ENCODE measurements at regions not wholly inside any gene's neighbourhood (a gene's known extent, or its start where the extent isn't known, plus 50 kb on each side); places are given as distances from the start of the nearest gene placed in this dataset.

DNA sequence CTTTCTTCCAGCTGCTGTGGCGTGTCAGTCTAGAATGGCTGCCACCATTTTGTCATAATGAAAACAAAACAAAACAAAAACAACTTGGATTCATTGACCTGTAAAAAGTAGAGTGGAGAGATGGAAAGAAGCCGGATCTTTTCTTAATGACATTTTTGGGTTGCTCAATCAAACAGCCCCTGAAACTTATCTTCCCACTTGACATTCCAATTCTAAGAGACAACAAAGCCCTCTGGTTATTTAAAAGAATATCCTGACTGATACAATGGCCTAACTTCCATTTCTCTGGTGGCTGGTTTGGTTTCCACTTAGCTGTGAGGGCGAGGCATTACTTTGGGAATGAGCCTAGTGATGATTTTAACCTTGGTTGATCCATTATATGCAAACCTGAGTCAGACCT, 123.7 kb downstream of the AQP4 start:
- no peak for DNase-seq

DNA sequence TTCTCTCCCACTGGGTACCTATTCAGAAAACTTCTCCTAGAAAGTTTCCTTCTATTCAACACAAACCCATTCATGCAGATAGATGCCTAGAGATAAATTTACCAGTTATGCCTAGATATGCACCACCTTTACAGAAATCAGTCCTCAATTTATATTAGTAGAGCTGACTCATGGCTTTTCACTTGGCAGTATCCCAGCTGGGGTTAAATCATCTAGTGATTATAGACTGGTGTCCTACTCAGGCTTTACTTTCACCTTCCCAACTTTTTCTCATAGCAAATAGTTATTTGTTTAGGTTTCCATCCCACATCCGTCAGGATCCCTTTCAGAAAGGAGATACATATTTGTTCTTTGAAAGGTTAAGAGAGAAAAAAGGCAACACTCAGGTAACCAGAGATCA, 124.5 kb downstream of the AQP4 start:
- DNase-seq = no peak

DNA sequence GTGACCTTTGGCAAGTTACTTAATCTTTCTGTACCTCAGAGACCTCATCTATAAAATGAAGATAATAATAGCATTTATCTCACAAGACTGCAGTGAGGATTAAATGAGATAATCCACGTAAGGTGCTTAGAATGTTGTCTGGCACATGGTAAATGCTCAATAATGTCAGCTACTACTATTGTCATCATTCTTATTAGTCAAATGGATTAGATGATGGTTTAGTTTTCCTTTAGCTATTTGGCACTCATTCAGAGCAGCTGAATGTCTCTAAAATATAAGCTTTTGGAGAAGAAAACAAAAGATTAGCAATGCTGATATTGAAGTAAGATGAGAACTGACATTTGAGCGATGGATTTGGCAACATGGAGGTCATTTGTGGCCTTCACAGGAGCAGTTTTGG, 125.1 kb downstream of the AQP4 start:
- DNase-seq = no peak

DNA sequence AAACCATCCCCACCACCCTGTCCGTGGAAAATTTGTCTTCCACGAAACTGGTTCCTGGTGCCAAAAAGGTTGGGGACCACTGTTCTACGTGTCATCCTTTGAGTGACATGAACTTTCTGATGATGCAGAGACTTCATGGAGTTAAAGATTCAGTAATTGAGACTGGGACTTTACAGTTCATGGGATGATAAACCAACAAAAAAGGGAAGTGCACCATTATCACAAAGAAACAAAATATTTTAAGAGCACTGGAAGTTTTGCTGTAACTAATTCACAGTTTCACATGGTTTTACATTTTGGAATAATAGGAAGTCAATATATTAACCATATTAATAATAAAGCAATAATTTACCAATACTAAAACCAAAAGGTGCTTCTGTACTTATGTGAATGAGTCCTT, 126.8 kb downstream of the AQP4 start:
- DNase-seq = no peak

DNA sequence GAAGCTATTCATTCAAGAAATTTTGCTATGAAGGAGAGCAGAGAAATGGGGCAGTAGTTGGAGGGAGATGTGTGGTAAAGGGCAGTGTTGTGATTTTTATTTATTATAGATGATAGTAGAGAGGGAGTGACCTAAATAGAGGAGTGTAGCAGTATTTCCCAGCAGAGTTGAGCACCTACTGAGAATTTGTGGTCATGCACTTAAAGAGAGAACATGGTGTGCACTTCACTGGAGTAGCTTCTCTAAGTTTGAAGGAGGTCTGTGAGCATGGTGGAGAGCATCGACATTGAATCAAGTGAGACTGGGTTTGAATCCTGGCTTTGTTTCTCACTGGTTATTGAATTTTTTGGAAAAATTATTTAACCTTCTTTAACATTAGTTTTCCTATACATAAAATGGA, 129.2 kb downstream of the AQP4 start:
- DNase-seq = no peak

DNA sequence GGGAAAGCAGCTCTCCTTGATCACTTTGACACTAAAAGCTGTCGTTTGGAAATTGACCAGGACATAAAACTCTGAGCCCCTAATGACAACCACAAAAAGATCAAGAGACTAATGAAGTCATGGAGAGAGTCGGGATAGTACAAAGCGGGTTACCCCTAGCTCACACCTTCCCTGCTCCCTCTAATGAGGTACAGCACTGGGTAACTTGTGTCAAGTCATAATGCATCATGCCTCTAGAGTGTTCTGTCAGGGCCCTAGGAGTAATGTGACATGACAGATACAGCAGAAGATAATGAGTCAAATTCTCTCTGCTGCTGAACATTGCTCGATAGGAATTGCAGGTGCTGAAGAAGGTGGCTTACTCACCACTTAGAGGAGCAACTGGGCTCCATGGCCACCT, 130.7 kb downstream of the AQP4 start:
- DNase-seq = no peak

DNA sequence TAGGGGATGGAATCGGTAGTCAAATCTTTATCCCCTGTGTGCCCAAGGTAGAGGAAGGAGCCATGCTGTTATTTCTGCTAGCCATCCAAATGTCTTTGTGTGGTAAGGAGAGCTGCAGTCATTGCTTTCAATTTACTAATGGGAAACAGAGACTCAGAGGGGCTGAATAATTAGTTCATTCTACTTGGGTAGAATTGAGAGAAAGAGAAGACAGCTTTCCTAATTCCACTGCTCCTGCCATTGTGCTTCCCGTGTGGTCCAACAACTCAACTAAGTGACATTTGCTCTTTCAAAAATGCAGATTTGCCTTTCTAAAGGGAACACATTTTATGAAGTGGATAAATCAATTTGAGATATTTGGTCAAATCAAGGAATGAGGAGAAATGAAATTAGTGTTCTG, 136.1 kb downstream of the AQP4 start:
- DNase-seq = no peak

DNA sequence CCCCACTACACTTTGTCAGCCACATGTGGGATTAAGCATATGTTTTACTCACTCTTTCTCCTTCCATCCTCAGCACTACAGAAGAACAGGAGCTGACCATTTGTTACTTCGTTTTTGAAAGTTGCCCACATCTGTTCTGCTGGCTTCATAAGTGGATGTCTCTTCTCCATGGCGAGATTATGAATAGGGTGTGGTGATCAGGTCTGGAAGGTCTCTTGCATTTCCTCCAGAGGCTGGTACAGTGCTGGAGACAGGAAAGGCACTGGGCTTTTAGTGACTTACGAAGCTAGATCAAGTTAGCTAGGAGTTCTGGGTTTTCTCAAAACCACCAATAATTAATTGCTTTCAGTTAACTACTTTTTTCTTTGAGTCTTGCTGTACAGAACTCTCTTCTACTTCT, 136.5 kb downstream of the AQP4 start:
- DNase-seq = no peak

DNA sequence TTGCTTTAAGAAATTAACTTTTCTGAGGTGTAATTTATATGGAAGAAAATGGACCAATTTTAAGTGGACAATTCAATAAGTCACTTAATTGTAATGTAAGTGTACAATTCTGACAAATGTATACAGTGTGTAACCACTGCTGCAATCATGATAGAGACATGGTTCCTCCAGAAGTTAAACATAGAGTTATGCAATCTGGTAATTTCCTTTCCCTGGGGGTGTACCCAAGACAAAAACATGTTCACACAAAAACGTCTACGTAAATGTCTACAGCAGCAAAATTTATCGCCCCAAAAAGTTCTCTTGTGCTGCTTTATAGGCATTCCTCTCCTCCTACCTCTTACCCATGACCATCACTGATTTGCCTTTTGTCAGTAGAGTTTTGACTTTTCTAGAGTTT, 141.5 kb downstream of the AQP4 start:
- DNase-seq = no peak

DNA sequence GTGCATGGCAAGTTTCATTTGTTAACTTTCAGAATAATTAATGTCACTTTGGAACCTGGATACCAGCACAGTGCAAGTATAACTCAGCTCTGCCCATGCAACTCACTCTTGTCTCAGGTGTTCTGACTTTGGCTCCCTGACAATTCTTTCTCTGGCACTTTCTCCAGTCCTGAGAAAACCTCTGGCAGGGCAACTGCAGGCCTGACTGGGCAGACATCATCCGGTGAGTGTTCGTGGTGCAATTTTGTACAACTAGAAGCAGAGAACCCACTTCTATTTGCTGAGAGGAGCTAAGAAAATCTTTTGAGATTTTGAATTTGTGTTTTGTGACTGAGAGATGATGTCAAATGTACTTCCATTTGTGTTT, 143.0 kb downstream of the AQP4 start:
- DNase-seq = no peak

DNA sequence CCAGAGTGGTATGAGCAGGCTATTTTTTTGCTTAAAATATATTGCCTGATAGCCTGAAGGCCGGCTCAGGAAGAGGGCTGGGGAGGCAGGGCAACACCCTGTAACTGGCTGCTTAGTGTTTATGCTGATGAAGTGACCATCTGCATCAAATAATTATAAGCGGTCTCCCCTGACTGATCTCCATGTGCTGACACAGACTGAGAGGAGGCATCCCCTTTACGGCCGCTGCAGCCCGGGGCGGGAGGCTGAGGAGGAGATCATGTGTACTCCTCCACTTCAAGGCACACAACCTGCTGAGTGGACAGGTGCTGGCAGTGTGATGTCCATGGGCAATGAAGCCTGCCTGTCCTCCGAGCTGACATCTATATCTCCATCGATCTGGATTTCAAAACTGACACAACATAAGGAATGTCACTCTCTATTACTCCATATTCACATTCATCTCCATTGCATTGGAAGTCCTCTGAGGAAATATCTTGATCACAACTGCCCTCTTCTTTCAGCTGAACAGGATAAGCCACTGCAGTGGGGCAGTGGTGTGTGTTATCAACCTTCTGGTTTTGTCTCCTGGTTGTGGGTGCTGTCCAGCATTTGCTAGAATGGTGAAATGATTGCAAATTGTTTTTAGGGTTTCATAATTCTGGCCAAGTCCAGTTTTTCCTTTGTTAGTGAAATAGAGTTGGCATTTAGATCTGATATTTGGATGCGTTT, 143.5 kb downstream of the AQP4 start:
- DNase-seq = no peak

DNA sequence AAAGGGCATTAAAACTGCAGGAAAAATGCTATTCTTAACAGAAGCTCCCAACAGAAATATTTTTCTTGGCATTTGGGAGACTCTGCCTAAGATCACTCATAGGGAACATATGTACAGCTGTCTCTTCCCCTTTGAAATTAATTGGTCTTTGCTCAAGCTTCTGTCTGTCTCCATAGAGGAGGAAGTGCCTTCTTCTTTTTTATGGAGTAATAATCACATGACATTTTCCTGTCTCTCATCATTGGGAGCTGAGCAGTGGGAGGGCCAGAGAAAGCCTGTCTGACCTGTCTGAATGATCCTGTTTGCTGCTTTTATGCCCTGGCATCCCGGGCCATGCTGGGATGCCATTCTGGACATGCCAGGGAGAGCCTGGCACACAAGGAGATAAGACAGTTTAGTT, 145.6 kb downstream of the AQP4 start:
- DNase-seq = no peak

DNA sequence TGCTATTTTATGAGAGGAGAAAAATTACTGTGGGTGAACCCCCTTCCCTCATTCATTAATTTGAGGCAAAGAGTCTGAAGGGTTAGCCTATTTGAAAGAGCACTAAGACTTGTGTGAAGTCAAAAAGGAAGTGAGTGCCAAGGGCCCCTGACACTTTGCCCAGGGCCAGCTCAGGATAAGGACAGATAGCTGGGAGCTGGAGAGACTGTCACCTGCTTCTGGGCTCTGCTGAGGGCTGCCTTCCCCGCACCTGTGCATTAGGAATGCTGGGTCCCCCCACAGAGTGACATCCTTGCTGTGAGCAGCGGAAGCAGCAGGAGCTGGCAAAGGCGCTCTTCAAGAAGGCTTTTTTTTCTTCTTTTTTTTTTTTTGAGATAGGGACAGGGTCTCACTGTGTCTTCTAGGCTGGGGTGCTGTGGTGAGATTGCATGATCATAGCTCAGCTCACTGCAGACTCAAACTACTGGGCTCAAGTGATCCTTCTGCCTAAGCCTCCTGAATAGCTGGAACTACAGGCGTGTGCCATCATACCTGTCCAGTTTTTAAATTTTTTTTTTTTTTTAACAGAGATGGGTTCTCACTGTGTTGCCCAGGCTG, 148.3 kb downstream of the AQP4 start:
- no peak for DNase-seq

DNA sequence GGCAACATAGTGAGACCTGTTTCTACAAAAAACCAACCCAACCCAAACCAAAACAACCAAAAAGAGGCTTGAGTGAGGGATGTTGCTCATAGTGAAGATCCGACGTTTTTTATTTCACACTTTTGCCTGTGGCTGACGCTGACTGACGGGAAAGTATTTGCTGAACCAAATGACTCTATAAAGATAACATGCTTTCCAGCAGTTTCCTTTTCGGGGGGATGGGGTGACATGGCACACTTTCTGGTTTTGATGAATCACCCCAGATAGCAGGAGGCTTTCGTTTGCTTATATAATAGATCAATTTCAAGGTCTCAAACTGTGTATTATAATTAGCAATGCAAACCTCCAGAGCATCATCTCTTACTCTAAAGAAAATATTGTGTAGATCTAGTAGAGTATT, 150.8 kb downstream of the AQP4 start:
- no peak for DNase-seq

DNA sequence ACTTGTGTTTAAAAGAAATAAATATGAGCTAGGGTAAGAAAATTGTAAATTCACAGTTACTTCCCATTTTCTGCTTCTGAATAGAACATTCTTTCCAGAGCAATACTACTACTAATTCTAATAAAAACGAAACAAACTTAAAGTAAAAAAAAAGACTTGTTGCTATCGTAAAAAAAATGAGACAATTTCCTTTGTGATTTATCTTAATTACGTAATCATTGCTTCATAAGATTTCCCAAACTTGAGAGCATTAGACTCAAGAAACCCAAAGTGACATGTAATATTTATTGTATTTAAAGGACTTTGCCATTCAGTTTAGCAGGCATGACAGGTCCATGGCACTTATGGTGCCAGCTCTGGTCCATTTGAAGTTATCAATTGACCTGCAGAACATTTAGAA, 153.8 kb downstream of the AQP4 start:
- no peak for DNase-seq

DNA sequence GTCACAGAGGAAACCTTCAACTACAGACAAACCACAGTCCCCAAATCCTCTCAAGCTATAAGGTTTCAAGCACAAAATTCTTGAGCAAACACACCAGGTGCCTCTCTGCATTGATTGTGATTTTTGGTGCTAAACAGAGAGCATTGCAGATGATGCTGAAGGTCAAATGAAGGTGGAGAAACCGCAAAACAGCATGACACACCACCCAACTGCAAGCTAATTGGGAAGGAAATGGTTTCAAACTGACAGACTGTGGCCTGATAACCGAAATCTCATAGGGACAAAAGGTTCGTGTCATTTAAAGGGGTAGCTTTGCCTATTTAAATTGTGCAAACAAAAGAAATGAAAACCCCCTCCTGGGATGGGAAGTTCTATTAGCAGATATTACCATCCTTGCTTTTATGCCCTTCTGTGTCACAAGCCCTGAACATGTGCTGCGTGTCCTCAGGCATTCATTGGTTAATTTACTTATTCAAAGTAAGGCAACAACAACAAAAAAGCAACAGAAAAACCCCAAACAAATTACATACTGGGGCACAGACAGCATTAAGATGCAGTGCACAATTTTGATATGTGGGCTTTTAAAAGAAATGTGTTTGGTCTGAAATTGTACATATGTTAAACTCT, 154.9 kb downstream of the AQP4 start:
- DNase-seq = no peak

DNA sequence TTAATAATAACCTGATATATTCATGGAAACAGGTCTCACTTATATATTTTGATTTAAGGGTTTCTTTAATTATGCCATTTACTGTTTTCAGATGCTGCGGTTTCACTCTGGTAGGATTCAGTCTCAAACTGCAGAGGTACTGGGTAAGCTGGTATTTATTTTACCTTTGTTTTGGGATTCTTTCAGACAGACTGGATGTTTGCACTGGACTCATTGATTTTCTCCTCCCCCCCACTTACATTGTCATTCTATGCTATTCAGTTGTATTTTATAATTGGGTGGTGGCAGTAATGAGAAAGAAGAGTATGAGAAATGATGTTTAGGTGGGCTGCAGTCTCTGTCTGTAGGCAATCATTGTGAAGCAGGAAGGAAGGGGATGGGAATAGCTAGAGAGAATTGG, 155.6 kb downstream of the AQP4 start:
- DNase-seq = no peak

DNA sequence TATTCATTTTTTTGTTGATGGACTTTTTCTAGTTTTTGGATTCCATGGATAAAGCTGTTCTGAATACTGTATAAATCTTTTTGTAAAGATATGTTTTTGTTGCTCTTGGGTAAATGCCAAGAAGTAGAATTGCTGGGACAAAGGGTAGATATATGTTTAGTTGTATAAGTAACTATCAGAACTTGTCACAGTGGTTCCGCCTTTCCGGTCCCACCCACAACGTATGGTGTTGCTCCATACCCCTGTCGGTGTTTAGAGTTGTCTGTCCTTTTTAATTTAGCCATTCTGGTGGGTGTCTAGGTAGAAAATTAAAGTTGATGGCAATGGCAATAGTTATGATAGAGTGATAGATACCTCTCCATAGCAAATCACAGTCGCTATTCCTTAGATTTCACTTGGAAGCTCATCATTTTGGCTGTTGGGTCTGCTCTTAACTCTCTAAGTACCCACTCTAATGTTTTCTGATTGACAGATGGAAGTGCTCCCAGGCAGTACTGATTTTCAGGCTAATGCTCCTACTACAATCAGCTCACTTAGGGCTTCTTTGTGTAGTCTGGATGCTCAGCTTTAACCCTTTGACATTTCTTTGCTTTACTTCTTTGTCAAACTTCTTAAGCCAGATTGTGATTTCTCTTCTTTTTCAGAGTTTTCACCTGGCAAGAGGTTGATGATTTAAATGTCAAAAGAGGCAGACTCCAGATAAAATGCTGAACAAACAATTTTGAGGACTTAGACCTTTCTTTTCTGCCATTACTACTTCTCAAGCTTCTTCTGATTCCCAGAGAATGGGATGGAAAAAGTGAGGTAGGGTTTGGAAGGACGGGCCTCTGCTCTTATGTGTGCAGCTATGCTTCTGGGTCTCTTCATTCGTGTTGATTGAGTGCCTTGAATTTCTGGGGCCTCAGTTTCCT, 156.4 kb downstream of the AQP4 start:
- DNase-seq = no peak

DNA sequence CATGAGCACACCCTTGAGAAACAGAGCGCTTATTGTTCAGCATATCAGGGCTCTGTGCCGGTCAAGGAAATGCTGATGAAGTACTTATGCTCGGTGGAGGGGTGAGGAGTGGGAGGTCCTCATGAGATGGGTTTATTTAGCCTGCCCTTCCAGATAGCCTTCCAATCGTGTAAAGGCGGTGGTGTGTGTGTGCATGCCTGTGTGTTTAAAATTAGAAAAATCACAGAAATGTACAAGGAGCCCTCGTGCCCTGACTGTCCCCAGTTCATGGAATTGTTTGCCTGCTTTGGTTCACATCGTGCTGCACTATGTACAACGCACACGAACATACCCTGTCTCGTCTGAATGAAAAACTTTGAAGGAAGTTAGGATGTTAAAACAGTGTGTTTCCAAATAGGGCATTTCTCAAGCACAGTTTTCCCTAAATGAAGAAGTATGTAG, 158.6 kb downstream of the AQP4 start:
- DNase-seq = no peak

DNA sequence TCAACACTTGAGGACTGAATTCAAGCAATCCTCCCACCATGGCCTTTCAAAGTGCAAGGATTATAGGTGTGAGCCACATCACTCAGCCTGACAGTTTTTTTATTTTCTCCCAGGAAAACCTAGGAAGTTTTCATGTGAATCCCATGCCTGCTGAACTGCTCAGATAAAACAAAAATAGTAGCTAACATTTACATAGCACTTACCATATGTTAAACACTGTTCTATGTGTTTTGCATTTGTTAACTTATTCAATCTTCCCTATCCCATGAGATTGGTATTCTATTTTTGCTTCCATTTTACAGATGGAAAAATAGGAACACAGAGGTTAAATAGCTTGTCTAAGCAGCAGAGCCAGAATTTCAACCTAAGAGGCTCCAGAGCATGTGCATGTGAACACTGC, 157.4 kb upstream of the KCTD1 start:
- DNase-seq = no peak

DNA sequence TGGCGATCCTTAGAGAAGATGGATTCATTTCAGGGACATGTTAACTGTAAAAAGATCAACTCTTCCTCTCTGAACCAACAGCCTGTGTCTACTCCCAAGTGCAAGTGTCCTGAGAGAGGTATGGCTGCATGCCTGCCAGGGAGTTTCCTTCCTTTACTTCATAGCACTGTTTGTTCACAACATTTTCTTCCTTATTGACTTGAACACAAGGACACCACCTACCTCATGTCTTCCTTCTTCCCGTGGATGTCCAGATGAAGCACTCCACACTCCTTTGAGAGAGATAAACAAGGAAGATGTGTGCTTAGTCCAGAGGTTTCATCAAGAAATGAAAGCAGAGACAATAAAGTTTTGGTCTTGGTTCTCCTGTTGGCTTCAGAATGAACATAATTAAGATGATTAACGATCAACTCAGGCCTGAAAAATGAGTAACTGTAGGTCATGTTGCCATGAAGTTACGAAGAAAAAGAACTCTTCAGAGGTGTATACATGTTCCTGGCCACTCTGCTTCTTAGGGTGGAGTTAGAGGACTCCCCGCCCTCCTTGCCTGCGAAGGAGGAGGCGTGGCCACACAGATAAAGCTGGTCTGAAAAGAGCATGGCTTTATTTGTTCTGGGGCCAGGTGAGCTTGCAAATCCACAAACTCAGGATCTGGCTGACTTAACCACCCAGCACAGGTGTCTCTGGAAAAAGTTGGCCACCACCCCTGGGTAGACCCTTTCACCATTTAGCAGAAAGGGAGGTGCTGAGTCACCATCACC, 155.0 kb upstream of the KCTD1 start:
- no peak for DNase-seq

DNA sequence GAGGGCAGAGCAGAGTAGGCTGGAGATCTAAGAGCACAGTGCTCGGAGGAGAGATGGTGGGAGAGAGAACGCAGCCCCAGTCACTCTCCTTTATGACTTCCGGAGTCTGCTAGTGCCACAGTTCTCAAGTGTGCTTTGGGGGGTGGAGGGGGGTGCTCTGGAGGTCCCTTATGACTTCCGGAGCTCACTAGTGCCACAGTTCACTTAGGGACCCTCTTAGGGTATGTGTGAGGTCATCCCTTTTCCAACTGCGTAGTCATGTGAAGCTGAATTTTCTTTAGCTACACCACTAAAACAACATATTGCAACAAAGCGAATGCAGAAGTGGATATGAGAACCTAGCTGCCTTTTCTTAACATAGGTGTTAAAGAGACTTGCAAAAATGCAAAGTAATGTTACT, 153.7 kb upstream of the KCTD1 start:
- DNase-seq = no peak

All from left kidney (tissue), 1 donor.